ENCODE measurements at regions not wholly inside any gene's neighbourhood (a gene's known extent, or its start where the extent isn't known, plus 50 kb on each side); places are given as distances from the start of the nearest gene placed in this dataset.
A peak's percentile ranks its signal among the peaks of the same experiment; 100 is the strongest.

- no peak for DNase-seq
Measured at GRCh38 chr7:131895541-131896164, 339.2 kb upstream of the PODXL start.

- DNase-seq = no peak
Measured at GRCh38 chr7:131893631-131894340, 337.4 kb upstream of the PODXL start.

- DNase-seq = peak; percentile 2
Measured at GRCh38 chr7:131890176-131890575, 333.7 kb upstream of the PODXL start.

GRCh38 chr7:131889572-131890150 is 333.2 kb upstream of the PODXL start:
- DNase-seq = no peak

- no peak for DNase-seq
Measured at GRCh38 chr7:131883769-131884168, 327.3 kb upstream of the PODXL start.

- no peak for DNase-seq
Measured at GRCh38 chr7:131883196-131883595, 326.8 kb upstream of the PODXL start.

- no peak for DNase-seq
Measured at GRCh38 chr7:131882321-131882720, 325.9 kb upstream of the PODXL start.

- no peak for DNase-seq
Measured at GRCh38 chr7:131880078-131880477, 323.6 kb upstream of the PODXL start.

GRCh38 chr7:131879424-131879823 is 323.0 kb upstream of the PODXL start:
- no peak for DNase-seq

- DNase-seq = no peak
Measured at GRCh38 chr7:131878777-131879176, 322.3 kb upstream of the PODXL start.

GRCh38 chr7:131873581-131873980 is 317.2 kb upstream of the PODXL start:
- DNase-seq = no peak

- DNase-seq = no peak
Measured at GRCh38 chr7:131869986-131870385, 313.6 kb upstream of the PODXL start.

GRCh38 chr7:131869169-131869844 is 312.9 kb upstream of the PODXL start:
- no peak for DNase-seq

GRCh38 chr7:131867461-131867860 is 311.0 kb upstream of the PODXL start:
- no peak for DNase-seq

- DNase-seq = no peak
Measured at GRCh38 chr7:131865911-131866310, 309.5 kb upstream of the PODXL start.

- no peak for DNase-seq
Measured at GRCh38 chr7:131861620-131862346, 305.4 kb upstream of the PODXL start.

- DNase-seq = peak; percentile 47
Measured at GRCh38 chr7:131859147-131859821, 302.9 kb upstream of the PODXL start.

GRCh38 chr7:131858611-131859010 is 302.2 kb upstream of the PODXL start:
- DNase-seq = no peak

- no peak for DNase-seq
Measured at GRCh38 chr7:131849472-131849871, 293.0 kb upstream of the PODXL start.

GRCh38 chr7:131848033-131848432 is 291.6 kb upstream of the PODXL start:
- DNase-seq = no peak

- no peak for DNase-seq
Measured at GRCh38 chr7:131845573-131846314, 289.3 kb upstream of the PODXL start.

- DNase-seq = no peak
Measured at GRCh38 chr7:131844369-131844768, 287.9 kb upstream of the PODXL start.
